NK-92 treated with Interleukin-12 subunit alpha and Interleukin-12 subunit beta, amount 100 ng/mL, for 24 hours (cell line): ENCODE measurements at regions not wholly inside any gene's neighbourhood (a gene's known extent, or its start where the extent isn't known, plus 50 kb on each side); places are given as distances from the start of the nearest gene placed in this dataset.

Experiments used
- DNase-seq: peaks from one replicate; lab custom pipeline; 2025; lab: John Stamatoyannopoulos, UW

DNA sequence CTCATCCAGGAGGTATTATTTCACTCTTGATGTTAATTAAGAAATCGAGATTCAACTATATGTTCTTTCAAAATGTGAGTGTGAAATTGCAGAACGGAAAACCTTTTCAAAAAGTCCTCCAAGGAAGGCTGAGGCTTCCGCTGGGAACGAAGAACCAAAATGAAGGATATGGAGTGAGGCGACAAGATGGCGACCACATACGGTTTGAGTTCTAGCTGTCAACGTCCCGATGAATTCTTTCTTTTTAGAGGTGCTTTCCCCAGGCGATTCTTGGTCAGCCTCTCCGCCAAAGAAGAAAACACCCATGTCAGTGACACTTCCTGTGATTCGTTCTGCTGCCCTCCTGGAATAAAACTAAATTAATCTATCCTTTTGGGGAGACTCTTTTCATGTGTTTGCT is 78.3 kb upstream of the ADAMTS16 start:
- DNase-seq: no peak

DNA sequence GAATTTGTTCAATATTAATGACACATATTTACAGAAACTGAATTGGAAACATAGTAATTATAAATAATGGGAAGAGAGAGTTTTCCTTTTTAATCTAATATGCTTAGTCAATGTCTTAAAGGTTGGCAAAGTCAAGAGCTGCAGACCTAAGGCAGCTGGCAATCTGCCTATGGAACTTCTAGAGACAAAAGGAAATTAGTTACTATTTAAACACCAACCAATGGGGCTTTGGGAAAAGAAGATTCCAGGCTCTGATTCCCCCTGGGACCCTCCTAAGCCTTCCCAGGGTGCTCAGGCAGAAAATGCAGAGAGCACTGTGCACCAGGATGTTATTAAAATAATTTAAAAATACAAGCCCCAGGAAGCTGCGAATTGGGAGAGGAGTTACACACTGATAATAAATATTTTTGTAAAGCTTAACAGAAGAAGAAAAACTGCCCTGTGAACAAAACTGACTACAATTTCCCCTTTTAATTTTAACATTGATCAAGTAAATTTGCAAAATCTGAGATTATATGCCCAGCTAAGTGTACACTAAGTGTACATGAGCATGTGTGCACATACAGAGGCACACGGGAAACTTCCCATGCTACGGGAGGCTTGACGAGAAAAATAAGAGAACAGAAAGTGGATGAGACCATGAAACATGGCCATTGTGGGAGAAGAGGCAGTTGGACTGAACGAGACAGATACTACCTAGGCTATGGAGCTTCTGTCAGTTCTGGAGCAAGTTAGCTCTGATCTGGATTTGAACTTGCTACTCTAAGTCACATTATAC is 77.4 kb upstream of the ADAMTS16 start:
- no peak for DNase-seq

DNA sequence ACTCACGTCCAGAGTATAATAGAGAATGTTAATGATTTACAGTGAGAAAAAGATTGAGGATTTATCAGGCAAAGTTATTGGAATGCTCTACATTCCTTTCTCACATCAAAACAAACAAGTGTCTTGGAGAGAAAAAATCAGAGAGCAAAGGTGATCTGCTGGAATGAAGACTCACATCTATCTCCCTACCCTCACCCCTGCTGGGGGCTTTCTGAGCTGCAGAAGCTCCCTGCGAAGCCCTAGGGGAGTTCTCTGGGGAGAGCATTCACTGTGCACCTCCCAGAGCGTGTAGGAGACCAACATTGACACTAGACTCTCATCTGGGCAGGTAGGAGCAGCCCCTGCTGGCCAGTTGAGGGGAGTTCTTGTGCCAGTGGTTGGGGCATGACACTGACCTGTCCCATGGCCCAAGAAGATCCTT is 76.6 kb upstream of the ADAMTS16 start:
- DNase-seq: no peak

DNA sequence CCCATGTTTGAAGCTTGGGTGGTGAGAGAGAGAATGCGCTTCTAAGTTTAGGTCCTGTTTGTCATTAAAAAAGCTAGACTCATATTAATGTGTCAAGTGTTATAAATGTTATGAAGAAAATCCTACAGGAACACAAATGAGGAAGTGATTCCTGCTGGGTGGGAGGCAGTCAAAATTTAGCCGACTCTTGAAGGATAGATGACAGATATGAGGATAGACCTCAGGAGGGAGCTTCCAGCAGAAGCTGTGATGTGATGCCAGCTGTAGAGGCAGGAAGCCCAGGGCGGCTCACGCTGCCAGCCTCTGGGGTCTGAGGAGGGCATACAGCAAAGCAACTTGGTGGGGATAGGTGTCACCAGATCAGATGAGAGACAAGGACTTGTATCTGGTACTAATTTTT is 74.7 kb upstream of the ADAMTS16 start:
- DNase-seq: no peak

DNA sequence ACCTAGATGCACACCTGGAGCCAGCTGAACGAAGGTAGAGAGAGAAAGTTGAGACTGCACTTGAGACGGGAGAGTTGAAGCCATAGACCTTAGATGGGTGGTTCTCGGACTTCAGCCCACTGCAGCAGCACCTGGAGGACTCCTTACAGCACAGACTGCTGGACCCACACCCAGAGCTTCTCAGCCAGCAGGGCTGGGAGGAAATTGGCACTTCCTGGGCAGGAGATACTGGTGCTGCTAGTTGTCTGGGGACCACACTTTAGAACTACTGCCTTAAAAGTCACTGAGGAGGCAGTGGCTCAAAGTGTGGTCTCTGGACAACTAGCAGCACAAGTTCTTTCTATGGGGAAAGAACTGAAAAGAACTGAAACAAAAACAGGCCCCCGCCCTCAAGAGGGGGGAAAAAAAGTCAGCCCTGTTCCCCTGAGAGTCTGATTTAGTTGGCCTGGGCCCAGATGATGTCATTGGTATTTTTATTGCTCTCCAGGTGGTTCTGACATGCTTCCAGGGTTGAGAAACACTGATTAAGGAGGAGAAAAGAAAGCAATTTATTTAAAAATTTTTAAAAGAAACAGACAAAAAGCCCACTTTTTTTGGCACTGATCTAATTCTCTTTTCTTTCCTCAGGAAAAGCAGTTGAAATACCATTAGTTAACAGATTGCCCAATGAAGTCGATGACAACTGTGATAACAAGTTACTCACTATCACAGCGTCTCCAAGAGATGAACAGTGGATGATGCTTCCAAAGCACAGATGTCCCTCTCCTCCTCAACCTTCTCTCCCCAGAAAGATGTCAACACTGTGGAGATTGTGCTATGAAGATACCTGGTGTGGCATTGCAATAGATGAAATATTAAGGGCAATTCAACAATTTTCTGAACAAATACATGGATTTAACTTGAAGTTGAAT is 73.6 kb upstream of the ADAMTS16 start:
- no peak for DNase-seq

DNA sequence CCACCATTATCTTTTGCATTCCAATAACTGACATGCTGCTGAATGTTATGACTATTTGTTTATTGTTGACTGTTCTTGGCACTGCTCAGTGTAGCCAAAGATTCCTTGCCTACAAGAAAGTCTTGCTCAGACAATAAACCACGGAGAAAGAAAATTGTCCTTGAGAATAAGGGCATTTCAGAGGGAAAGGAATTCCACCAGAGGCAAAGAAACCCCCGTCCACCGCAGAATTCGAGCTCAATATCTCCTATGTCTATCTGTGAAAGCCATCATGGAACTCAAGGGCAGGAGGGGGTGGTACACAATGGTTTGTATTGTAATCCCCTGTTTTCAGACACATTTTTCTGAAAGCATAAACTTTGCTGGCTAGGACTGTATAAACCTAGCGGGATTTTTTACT is 70.3 kb upstream of the ADAMTS16 start:
- DNase-seq: no peak

DNA sequence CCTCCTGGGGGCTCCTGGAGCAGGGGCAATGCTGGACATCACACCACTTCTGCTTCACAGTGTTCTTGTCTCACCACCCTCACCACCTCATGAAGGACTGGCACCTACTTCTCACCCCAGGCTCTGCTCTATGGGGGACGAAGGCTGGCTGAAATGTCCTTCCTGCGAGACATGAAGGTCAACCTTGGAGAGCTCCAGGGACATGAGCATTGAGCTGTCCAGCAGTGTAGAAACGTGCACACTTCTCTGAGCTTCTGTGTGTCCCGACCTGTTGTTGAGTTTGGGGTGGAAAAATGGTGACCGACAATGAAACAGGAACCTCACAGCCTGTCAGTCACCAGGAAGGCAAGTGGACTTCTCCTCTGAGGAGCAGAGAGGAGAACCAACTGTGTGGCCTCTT is 68.6 kb upstream of the ADAMTS16 start:
- DNase-seq: no peak

DNA sequence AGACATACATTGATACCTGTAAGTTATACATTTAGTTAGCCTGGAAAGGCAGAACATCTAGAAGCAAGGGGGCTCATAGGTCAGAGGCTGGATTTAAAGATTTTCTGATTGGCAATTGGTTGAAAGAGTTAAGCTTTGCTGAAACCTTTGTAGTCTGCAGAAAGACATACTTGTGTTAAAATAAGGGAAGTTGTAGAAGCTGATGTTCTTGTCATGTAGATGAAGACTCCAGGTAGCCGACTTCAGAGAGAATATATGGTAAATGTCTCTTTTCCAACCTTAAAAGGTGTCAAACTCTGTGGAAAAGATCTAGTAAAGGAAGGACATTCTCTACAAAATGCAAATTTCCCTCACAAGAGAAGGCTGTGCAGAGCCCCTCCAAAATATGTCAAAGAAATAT is 62.9 kb upstream of the ADAMTS16 start:
- DNase-seq: no peak

DNA sequence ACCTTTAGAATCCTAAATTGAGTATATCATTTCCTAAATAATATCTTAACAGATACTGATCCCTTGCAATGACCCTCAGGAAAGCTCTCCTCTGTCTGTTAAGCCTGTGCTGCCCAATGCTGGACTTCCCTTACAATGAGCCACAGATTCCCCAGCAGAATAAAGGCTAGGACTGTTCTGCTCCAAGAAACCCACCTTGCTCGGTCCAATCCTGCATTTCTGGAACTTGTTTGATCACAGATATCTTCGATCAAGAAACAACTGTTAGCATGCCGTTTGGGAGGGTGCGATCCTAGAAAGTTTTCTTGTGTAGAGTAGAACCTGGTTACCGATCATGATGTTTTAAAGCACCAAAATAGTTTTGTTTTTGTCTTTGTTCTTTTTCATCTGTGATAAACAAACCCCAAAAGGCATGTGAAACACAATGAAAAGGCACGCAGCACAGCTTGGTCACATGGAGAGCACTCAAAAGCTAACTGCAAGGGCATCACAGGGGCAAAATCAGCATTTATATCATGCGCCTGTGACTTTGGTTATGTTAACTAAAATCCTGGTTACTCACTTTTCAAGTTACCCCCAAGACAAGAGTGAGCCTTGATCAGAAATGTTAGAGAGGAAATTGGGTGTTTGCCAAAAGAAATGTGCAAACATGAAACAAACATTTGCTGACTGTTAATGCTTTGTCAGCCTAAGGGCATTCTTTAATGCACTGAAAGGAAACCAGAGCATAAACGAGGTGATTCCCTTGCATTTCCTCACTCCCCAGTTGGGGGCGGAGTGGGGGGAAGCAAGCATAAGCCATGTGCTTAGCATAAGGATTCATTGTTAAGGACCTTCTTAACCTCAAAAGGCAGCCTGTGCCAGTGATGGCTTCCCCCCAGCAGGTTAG is 61.9 kb upstream of the ADAMTS16 start:
- no peak for DNase-seq

DNA sequence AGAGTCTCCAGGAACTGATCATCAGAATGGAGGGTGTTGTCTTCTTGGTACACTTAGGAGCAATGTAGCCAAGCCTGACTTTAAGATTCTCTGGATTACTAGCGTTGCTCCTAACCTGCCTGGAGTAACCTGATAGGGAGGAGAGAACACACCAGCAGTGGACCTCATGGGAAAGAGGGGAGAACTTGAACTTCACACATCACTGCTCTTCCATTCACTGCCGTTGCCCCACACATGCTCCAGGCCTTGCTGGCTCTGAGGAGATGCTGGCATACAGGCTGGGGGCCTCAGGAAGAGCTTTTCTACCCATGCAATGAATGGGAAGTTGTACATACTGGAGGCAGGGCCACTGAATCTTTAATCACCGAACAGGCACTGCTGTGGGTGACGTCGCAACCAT is 60.3 kb upstream of the ADAMTS16 start:
- no peak for DNase-seq

DNA sequence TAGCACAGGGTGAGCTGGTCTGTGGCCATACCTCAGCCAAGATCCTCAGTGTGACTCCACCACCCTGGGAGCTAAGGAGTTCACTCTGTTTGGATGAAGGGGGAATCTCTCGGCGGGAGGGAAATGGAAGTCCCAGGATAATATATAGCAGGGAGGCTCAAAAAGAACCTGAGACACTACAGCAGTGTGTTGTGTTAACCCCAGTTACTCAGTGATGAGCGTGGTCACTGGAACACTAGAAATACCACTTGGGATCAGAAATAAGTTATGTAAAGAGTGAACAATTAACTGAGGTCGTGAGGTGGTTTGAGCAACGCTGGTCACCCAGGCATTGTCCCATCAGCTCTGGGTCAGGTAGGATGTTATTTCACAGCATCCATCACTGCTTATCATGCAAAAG is 59.3 kb upstream of the ADAMTS16 start:
- DNase-seq: no peak

DNA sequence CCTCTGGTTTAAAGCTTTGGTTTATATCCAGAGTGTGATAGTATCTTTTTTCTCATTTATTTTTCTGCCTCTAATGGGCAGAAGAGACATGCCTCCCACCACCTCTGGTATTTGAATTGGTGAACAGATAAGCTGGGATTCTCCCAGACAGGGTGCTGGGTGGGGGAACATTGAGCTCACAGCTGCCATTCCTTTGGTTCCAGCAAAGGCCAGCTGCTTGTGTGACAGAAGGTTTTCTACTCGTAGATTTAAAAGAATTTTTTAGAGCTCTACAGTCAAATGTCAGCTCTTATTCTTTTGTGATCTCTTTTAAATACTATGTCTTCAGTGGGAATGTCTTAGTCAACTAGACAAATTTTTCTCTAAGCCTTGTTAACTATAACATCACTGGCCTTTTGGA is 54.7 kb upstream of the ADAMTS16 start:
- DNase-seq: no peak

DNA sequence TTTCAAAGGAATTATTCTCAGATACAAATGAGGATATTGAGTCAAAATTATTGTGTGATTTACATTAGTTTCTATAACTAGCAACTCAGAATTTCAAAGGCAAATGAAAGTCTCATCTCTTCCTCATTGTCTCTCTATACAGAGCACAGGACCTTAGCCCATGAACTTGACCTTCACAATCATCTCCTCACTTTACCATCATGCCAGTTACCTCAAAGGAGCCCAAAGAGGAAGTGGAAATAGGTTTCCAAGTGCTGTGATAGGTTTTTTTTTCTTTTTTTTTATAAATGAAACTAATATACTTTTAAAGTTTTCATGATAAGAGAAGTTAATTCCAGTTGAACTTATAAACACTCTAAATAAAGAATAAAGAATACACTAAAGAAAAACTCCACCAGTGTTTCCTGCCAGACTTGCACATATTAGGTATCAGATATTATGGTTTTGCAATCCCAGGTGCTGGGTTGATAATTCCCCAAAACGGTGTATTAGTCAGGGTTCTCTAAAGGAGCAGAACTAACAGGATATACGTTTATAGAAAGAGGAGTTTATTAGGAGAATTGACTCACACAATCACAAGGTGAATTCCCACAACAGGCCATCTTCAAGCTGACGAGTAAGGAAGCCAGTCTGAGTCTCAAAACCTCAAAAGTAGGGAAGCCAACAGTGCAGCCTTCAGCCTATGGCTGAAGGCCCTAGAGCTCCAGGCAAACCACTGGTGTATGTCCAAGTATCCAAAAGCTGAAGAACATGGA is 50.1 kb upstream of the ADAMTS16 start:
- DNase-seq: no peak
